Spleen (tissue), 11 donors: ENCODE measurements at regions not wholly inside any gene's neighbourhood (a gene's known extent, or its start where the extent isn't known, plus 50 kb on each side); places are given as distances from the start of the nearest gene placed in this dataset.

ENCODE experiments used
- DNase-seq: peaks from one replicate; pipeline ENCODE4 v3.0.0-alpha.2; 2020
- H3K27ac ChIP-seq, 8 donors: fragments of 200-600 bp; sonication (generic) in 7 of 8; 1 replicate in 4 of 8; 2 replicates in 4 of 8; pipeline versions ENCODE4 v1.5.0 to v1.8.0; 2016 to 2021; ENCODE audit warnings: inconsistent platforms in 4 of 8, mild to moderate bottlenecking in 4 of 8, moderate library complexity in 1 of 8
- H3K27me3 ChIP-seq, 7 donors: fragments of 200-600 bp; sonication (generic) in 6 of 7; replicated peaks in 1 of 7; 1 replicate in 4 of 7; 2 replicates in 3 of 7; pipeline versions ENCODE4 v1.5.0 to v1.8.0; 2016 to 2021; ENCODE audit warnings: inconsistent platforms in 3 of 7, mild to moderate bottlenecking in 1 of 7
- H3K36me3 ChIP-seq, 6 donors: fragments of 200-600 bp; sonication (generic) in 5 of 6; 1 replicate in 4 of 6; 2 replicates in 2 of 6; pipeline versions ENCODE4 v1.5.0 to v1.8.0; 2016 to 2021; ENCODE audit warnings: inconsistent platforms in 2 of 6
- H3K4me1 ChIP-seq, 6 donors: fragments of 200-600 bp; sonication (generic) in 5 of 6; 1 replicate in 3 of 6; 2 replicates in 3 of 6; pipeline versions ENCODE4 v1.5.0 to v1.8.0; 2016 to 2021; ENCODE audit warnings: inconsistent platforms in 3 of 6
- H3K4me3 ChIP-seq, 8 donors: fragments of 200-600 bp; sonication (generic) in 7 of 8; 1 replicate in 4 of 8; 2 replicates in 4 of 8; pipeline versions ENCODE4 v1.5.0 to v1.8.0; 2016 to 2021; ENCODE audit warnings: inconsistent platforms in 4 of 8, mild to moderate bottlenecking in 4 of 8, moderate library complexity in 2 of 8
- H3K9me3 ChIP-seq, 8 donors: fragments of 200-600 bp; sonication (generic) in 7 of 8; 1 replicate in 4 of 8; 2 replicates in 4 of 8; pipeline versions ENCODE4 v1.5.0 to v1.8.0; 2016 to 2021; ENCODE audit warnings: inconsistent platforms in 4 of 8
- CTCF ChIP-seq, 11 experiments: fragments of 200-600 bp in 7 of 11; fragments of 450-650 bp in 4 of 11; sonication (generic) in 4 of 11; IDR thresholded peaks in 8 of 11; conservative IDR thresholded peaks in 3 of 11; 1 replicate in 7 of 11; 2 replicates in 4 of 11; pipeline versions ENCODE4 v1.4.0 to v1.8.0; 2016 to 2021; ENCODE audit warnings: antibody characterized with exemption in 11 of 11, inconsistent platforms in 4 of 11, mild to moderate bottlenecking in 1 of 11
- POLR2A ChIP-seq, 3 donors: fragments of 450-650 bp; IDR thresholded peaks; one replicate each; pipeline ENCODE4 v1.5.1; 2017; ENCODE audit warnings: antibody characterized with exemption in 3 of 3, mild to moderate bottlenecking in 1 of 3
- POLR2AphosphoS5 ChIP-seq, 3 donors: sonication (generic); formaldehyde crosslinking; IDR thresholded peaks; one replicate each; pipeline ENCODE4 v1.5.1; 2017; ENCODE audit warnings: antibody characterized with exemption in 3 of 3
- WGBS, 5 donors: extraction: QIAGEN DNeasy Blood & Tissue Kit in 3 of 5; methylation state at CpG; one replicate each; pipeline versions ENCODE4 v1.1.5 to v1.1.7; 2013 to 2018; 5-methylcytosine and 5-hydroxymethylcytosine counted together
- intact Hi-C: fragments of 100-400 bp; cut with DNase I; formaldehyde crosslinking; loops from one replicate; pipeline ENCODE4 v1.15.0; 2023; ENCODE audit warnings: low total_unique reads
- donor health status: healthy with polysubstance abuse.
- donor health status: DM: no; HTN: no; CAD: no; lungs with moderate emphysema.
- donor health status: DM: no; HTN: no; CAD: no.
- donor health status: Bipolar disorder and iron deficiency.
- donor health status: healthy.
- donor health status: DM: no; HTN: no; CAD: no.
- donor health status: DM: yes; HTN: yes; CAD: no.

GRCh38 chr16:66194866-66195265, 171.6 kb upstream of the CDH5 start:
- Histone ChIP-seq H3K27me3 (peaks cover 0 to 8% (median 0%) of the 10 kb centered on the region in 7 donors), H3K27ac (no peak overlapping the region), H3K4me3 (no peak overlapping the region), H3K36me3 (no peaks in the 10 kb centered on the region), H3K4me1 (peaks cover 0 to 14% (median 0%) of the 10 kb centered on the region in 6 donors), H3K9me3 (no peaks in the 10 kb centered on the region)
- no peak for DNase-seq
- intact Hi-C loops, result no loop called here
- TF ChIP-seq CTCF (IDR thresholded peaks at IDR 0.05 in 8 of 11, conservative IDR thresholded peaks at IDR 0.05 in 3 of 11) (no peak), POLR2AphosphoS5 (IDR thresholded peaks at IDR 0.05) (no peak), POLR2A (IDR thresholded peaks at IDR 0.05) (no peak)

GRCh38 chr16:66193543-66194229, 172.8 kb upstream of the CDH5 start:
- H3K36me3 ChIP-seq, result no peaks in the 10 kb centered on the region
- H3K4me1 ChIP-seq, result peaks cover 0 to 14% (median 1%) of the 10 kb centered on the region in 6 donors
- no peak overlapping the region for H3K27ac ChIP-seq
- no peak overlapping the region for H3K4me3 ChIP-seq
- whole genome bisulfite sequencing, 5 donors, result 79 to 94% (median 91%) methylated on average over 5 of the region's 5 CpGs
- no peak for DNase-seq
- H3K9me3 ChIP-seq, result no peaks in the 10 kb centered on the region
- intact Hi-C loops, result no loop called here
- no peak for TF ChIP-seq CTCF (IDR thresholded peaks at IDR 0.05 in 8 of 11, conservative IDR thresholded peaks at IDR 0.05 in 3 of 11)
- no peak for TF ChIP-seq POLR2AphosphoS5 (IDR thresholded peaks at IDR 0.05)
- TF ChIP-seq POLR2A (IDR thresholded peaks at IDR 0.05), result no peak
- peaks cover 0 to 16% (median 0%) of the 10 kb centered on the region in 7 donors for H3K27me3 ChIP-seq

- Histone ChIP-seq H3K27ac (no peak overlapping the region), H3K9me3 (no peaks in the 10 kb centered on the region), H3K36me3 (no peaks in the 10 kb centered on the region), H3K4me3 (no peak overlapping the region), H3K27me3 (peaks cover 0 to 16% (median 0%) of the 10 kb centered on the region in 7 donors), H3K4me1 (peaks cover 0 to 17% (median 1%) of the 10 kb centered on the region in 6 donors)
- intact Hi-C loops, result no loop called here
- 67 to 90% (median 82%) methylated on average over 1 of the region's 1 CpG for WGBS, 5 donors
- no peak for DNase-seq
- no peak for TF ChIP-seq CTCF (IDR thresholded peaks at IDR 0.05 in 8 of 11, conservative IDR thresholded peaks at IDR 0.05 in 3 of 11)
Observed at GRCh38 chr16:66190411-66190810, 176.1 kb upstream of the CDH5 start.

DNA sequence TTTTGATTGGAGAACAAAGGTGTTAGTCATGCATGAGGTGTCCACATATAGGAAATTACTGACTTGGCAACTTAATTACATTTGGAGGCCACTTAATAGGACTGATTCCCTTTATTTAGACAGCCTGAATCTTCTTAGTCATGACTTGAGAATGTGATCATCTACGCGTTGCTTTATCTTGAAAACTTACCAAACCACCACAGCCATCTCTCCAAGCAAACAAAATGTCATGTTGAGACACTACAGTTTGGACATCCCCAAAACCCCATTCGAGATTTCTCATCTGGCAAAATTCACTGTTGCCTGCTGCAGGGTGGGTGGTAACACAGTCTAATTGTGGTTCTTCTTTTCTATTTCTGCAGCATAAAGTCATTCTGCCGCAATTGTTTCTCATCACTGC, 176.5 kb upstream of the CDH5 start:
- no peak overlapping the region for H3K4me3 ChIP-seq
- H3K4me1 ChIP-seq, result peaks cover 0 to 17% (median 1%) of the 10 kb centered on the region in 6 donors
- no peak overlapping the region for H3K27ac ChIP-seq
- 70 to 95% (median 83%) methylated on average over 4 of the region's 4 CpGs for WGBS, 5 donors
- DNase-seq, result no peak
- TF ChIP-seq CTCF (IDR thresholded peaks at IDR 0.05 in 8 of 11, conservative IDR thresholded peaks at IDR 0.05 in 3 of 11) (no peak), POLR2A (IDR thresholded peaks at IDR 0.05) (no peak), POLR2AphosphoS5 (IDR thresholded peaks at IDR 0.05) (no peak)
- H3K9me3 ChIP-seq, result no peaks in the 10 kb centered on the region
- no peaks in the 10 kb centered on the region for H3K36me3 ChIP-seq
- intact Hi-C loops, result no loop called here
- peaks cover 0 to 16% (median 0%) of the 10 kb centered on the region in 7 donors for H3K27me3 ChIP-seq
